SH-SY5Y (cell line): ENCODE measurements at regions not wholly inside any gene's neighbourhood (a gene's known extent, or its start where the extent isn't known, plus 50 kb on each side); places are given as distances from the start of the nearest gene placed in this dataset.

ENCODE experiments used
- GATA2 ChIP-seq: IDR thresholded peaks from 2 replicates; pipeline ENCODE4 v1.6.1; 2011; ENCODE audit warnings: mild to moderate bottlenecking, low read depth, low read length
- GATA3 ChIP-seq: IDR thresholded peaks from 2 replicates; pipeline ENCODE4 v1.6.1; 2011; ENCODE audit warnings: low read depth, mild to moderate bottlenecking, low read length, moderate library complexity

GRCh38 chr7:68269405-68269804 is 1272.8 kb downstream of the TYW1 start:
- TF ChIP-seq GATA2 (no peak), GATA3 (no peak)
